H1 (cell line): ENCODE measurements at regions not wholly inside any gene's neighbourhood (a gene's known extent, or its start where the extent isn't known, plus 50 kb on each side); places are given as distances from the start of the nearest gene placed in this dataset.

Source experiments
- CTCF ChIA-PET: fragments of 300-600 bp; sonication (Branson Sonifier 250); formaldehyde crosslinking; loops from one replicate; lab custom pipeline; 2021; ENCODE audit not compliant: partially characterized antibody; lab: Charles Lee
- POLR2A ChIA-PET: fragments of 300-600 bp; sonication (Branson Sonifier 250); formaldehyde crosslinking; loops from one replicate; lab custom pipeline; 2021; ENCODE audit warnings: inconsistent platforms; ENCODE audit not compliant: partially characterized antibody; lab: Charles Lee
- DNase-seq, 2 experiments: peaks; one replicate each; pipeline versions ENCODE4 v3.0.0 to v3.0.0-alpha.2; 2010 to 2022; ENCODE audit warnings: low spot score in 2 of 2, low read depth in 1 of 2, mixed read lengths in 1 of 2
- FAIRE-seq: peaks from 2 replicates; lab custom pipeline; 2011; peaks lifted over from hg19 to GRCh38; lab: Jason Lieb, UNC
- H2AFZ ChIP-seq: 2 replicates; pipeline ENCODE4 v1.8.1; 2012; ENCODE audit warnings: low read length, inconsistent platforms
- H2AK5ac ChIP-seq: 2 replicates; pipeline ENCODE4 v1.6.1; 2013; ENCODE audit warnings: low read depth, low read length
- H2BK120ac ChIP-seq: replicated peaks from 2 replicates; pipeline ENCODE3; 2013; ENCODE audit warnings: low read depth, low read length, inconsistent platforms
- H2BK12ac ChIP-seq: 2 replicates; pipeline ENCODE4 v1.6.1; 2013; ENCODE audit warnings: low read depth, low read length
- H2BK15ac ChIP-seq: 2 replicates; pipeline ENCODE4 v1.6.1; 2013; ENCODE audit warnings: low read length
- H2BK20ac ChIP-seq: 2 replicates; pipeline ENCODE4 v1.6.1; 2013; ENCODE audit warnings: low read length
- H2BK5ac ChIP-seq: 2 replicates; pipeline ENCODE4 v1.6.1; 2013; ENCODE audit warnings: low read depth, low read length
- H3K14ac ChIP-seq: 2 replicates; pipeline ENCODE4 v1.6.1; 2013; ENCODE audit warnings: inconsistent platforms; ENCODE audit not compliant: insufficient read length
- H3K18ac ChIP-seq: 2 replicates; pipeline ENCODE4 v1.6.1; 2013; ENCODE audit warnings: low read length; ENCODE audit errors: extremely low read depth
- H3K23ac ChIP-seq: 2 replicates; pipeline ENCODE4 v1.6.1; 2013; ENCODE audit warnings: inconsistent platforms; ENCODE audit not compliant: insufficient read length
- H3K23me2 ChIP-seq: 2 replicates; pipeline ENCODE4 v1.6.1; 2013; ENCODE audit warnings: low read depth, low read length
- H3K27ac ChIP-seq: 2 replicates; pipeline ENCODE4 v1.6.1; 2011; ENCODE audit warnings: low read depth, low read length, inconsistent platforms
- H3K27me3 ChIP-seq, 4 experiments: replicated peaks in 1 of 4; 1 replicate in 1 of 4; 2 replicates in 3 of 4; pipeline versions ENCODE4 v1.6.1 to v1.8.1; 2011 to 2013; ENCODE audit warnings: low read length in 3 of 4, mild to moderate bottlenecking in 3 of 4, inconsistent platforms in 2 of 4, mixed read lengths in 2 of 4, moderate library complexity in 1 of 4; ENCODE audit not compliant: control insufficient read depth in 3 of 4, insufficient read depth in 3 of 4; ENCODE audit errors: extremely low read depth in 1 of 4
- H3K36me3 ChIP-seq, 4 experiments: 2 replicates each; pipeline versions ENCODE4 v1.6.1 to v1.8.1; 2011 to 2013; ENCODE audit warnings: mild to moderate bottlenecking in 4 of 4, low read length in 3 of 4, moderate library complexity in 2 of 4, control low read depth in 1 of 4, inconsistent platforms in 1 of 4; ENCODE audit not compliant: insufficient read depth in 4 of 4, control insufficient read depth in 2 of 4
- H3K4ac ChIP-seq: replicated peaks from 2 replicates; pipeline ENCODE3; 2013; ENCODE audit warnings: low read length, low read depth, mixed read lengths, inconsistent platforms; ENCODE audit not compliant: insufficient read length
- H3K4me1 ChIP-seq, 4 experiments: replicated peaks in 1 of 4; 1 replicate in 1 of 4; 2 replicates in 3 of 4; pipeline versions ENCODE4 v1.6.1 to v1.8.1; 2011 to 2013; ENCODE audit warnings: low read length in 3 of 4, inconsistent platforms in 2 of 4, mixed read lengths in 1 of 4; ENCODE audit not compliant: insufficient read depth in 4 of 4, control insufficient read depth in 3 of 4
- H3K4me2 ChIP-seq, 2 experiments: 2 replicates each; pipeline versions ENCODE4 v1.6.1 to v1.8.1; 2011 to 2013; ENCODE audit warnings: low read depth in 2 of 2, low read length in 2 of 2, control low read depth in 1 of 2, inconsistent platforms in 1 of 2, mild to moderate bottlenecking in 1 of 2; ENCODE audit not compliant: insufficient read depth in 1 of 2
- H3K4me3 ChIP-seq, 4 experiments: fragments of 200-600, 300-600 bp in 1 of 4; sonication (generic), shearing (Covaris generic), sonication (Bioruptor Twin) in 1 of 4; 2 replicates each; pipeline versions ENCODE4 v1.5.1 to v1.8.1; 2011 to 2016; ENCODE audit warnings: low read length in 4 of 4, low read depth in 3 of 4, control low read depth in 2 of 4, inconsistent platforms in 2 of 4, mild to moderate bottlenecking in 2 of 4, mixed read lengths in 1 of 4, moderate library complexity in 1 of 4; ENCODE audit not compliant: insufficient read depth in 2 of 4; ENCODE audit errors: extremely low read depth in 1 of 4
- H3K56ac ChIP-seq: replicated peaks from 2 replicates; pipeline ENCODE3; 2013; ENCODE audit warnings: low read depth, mild to moderate bottlenecking, mixed read lengths, low read length, inconsistent platforms; ENCODE audit not compliant: insufficient read length
- H3K79me1 ChIP-seq: 2 replicates; pipeline ENCODE4 v1.6.1; 2013; ENCODE audit warnings: low read depth, low read length, control low read depth
- H3K79me2 ChIP-seq, 2 experiments: 2 replicates each; pipeline versions ENCODE4 v1.6.1 to v1.8.1; 2012 to 2013; ENCODE audit warnings: low read length in 2 of 2, mild to moderate bottlenecking in 2 of 2, inconsistent platforms in 1 of 2; ENCODE audit not compliant: insufficient read depth in 2 of 2, control insufficient read depth in 1 of 2
- H3K9ac ChIP-seq, 4 experiments: replicated peaks in 1 of 4; 1 replicate in 1 of 4; 2 replicates in 3 of 4; pipeline versions ENCODE4 v1.6.1 to v1.8.1; 2011 to 2013; ENCODE audit warnings: low read depth in 3 of 4, low read length in 3 of 4, control low read depth in 2 of 4, mild to moderate bottlenecking in 2 of 4, moderate library complexity in 2 of 4, inconsistent platforms in 1 of 4; ENCODE audit errors: extremely low read depth in 1 of 4
- H3K9me3 ChIP-seq, 2 experiments: 2 replicates each; pipeline versions ENCODE4 v1.6.1 to v1.8.1; 2012 to 2013; ENCODE audit warnings: mild to moderate bottlenecking in 2 of 2, moderate library complexity in 2 of 2, control low read depth in 1 of 2, inconsistent platforms in 1 of 2, low read depth in 1 of 2, low read length in 1 of 2, mixed read lengths in 1 of 2; ENCODE audit not compliant: insufficient read depth in 2 of 2
- H4K20me1 ChIP-seq, 2 experiments: replicated peaks in 1 of 2; 2 replicates each; pipeline versions ENCODE3 to v1.8.1; 2011 to 2013; ENCODE audit warnings: inconsistent platforms in 2 of 2, low read length in 2 of 2, mild to moderate bottlenecking in 1 of 2; ENCODE audit not compliant: insufficient read depth in 2 of 2, control insufficient read depth in 1 of 2
- H4K5ac ChIP-seq: 2 replicates; pipeline ENCODE4 v1.6.1; 2013; ENCODE audit warnings: low read length, low read depth, mixed read lengths, inconsistent platforms; ENCODE audit not compliant: insufficient read length
- H4K8ac ChIP-seq: 2 replicates; pipeline ENCODE4 v1.8.0; 2013; ENCODE audit warnings: mild to moderate bottlenecking, moderate library complexity, low read length, inconsistent platforms; ENCODE audit not compliant: insufficient read depth; ENCODE audit errors: extremely low read depth
- H4K91ac ChIP-seq: replicated peaks from 2 replicates; pipeline ENCODE3; 2013; ENCODE audit warnings: low read length, mixed read lengths, inconsistent platforms; ENCODE audit not compliant: insufficient read length
- ASH2L ChIP-seq: fragments of 200-600, 300-600 bp; sonication (generic); IDR thresholded peaks from one replicate; pipeline ENCODE4 v1.7.1; 2017; ENCODE audit warnings: low read length
- ATF2 ChIP-seq: IDR thresholded peaks from 2 replicates; pipeline ENCODE4 v1.6.1; 2012; ENCODE audit warnings: low read length, inconsistent platforms
- BRCA1 ChIP-seq: IDR thresholded peaks from 2 replicates; pipeline ENCODE4 v1.6.1; 2012; ENCODE audit warnings: low read depth, low read length, improper control_type of control experiment
- GABPA ChIP-seq: IDR thresholded peaks from 2 replicates; pipeline ENCODE4 v1.6.1; 2011; ENCODE audit warnings: mild to moderate bottlenecking, low read length, moderate library complexity, borderline replicate concordance; ENCODE audit not compliant: insufficient read depth
- GTF2F1 ChIP-seq: IDR thresholded peaks from 2 replicates; pipeline ENCODE4 v1.6.1; 2012; ENCODE audit warnings: low read depth, low read length, improper control_type of control experiment, borderline replicate concordance
- KDM4A ChIP-seq: IDR thresholded peaks from one replicate; pipeline ENCODE4 v1.7.1; 2012; ENCODE audit warnings: low read depth, mild to moderate bottlenecking, moderate library complexity, low read length, inconsistent platforms; ENCODE audit not compliant: severe bottlenecking
- MAX ChIP-seq: IDR thresholded peaks from 2 replicates; pipeline ENCODE4 v1.6.1; 2012; ENCODE audit warnings: inconsistent platforms
- POU5F1 ChIP-seq: IDR thresholded peaks from 2 replicates; pipeline ENCODE4 v1.6.1; 2011; ENCODE audit warnings: low read depth, mild to moderate bottlenecking, low read length, moderate library complexity
- RFX5 ChIP-seq: IDR thresholded peaks from 2 replicates; pipeline ENCODE4 v1.6.1; 2011; ENCODE audit warnings: low read depth, low read length, improper control_type of control experiment, borderline replicate concordance
- SIRT6 ChIP-seq: IDR thresholded peaks from one replicate; pipeline ENCODE4 v1.7.1; 2012; ENCODE audit warnings: low read length, inconsistent platforms
- SP1 ChIP-seq: IDR thresholded peaks from 2 replicates; pipeline ENCODE4 v1.6.1; 2011; ENCODE audit warnings: low read depth, low read length
- TAF1 ChIP-seq: IDR thresholded peaks from 2 replicates; pipeline ENCODE4 v1.6.1; 2011; ENCODE audit warnings: mild to moderate bottlenecking, low read depth, low read length
- WGBS, 2 experiments: shearing (Covaris generic) in 1 of 2; methylation state at CpG; one replicate each; pipeline versions ENCODE4 v1.1.6 to v1.1.7; 2013 to 2015; ENCODE audit warnings: low lambda C conversion rate in 2 of 2, mixed read lengths in 2 of 2, inconsistent platforms in 1 of 2, low coverage in 1 of 2, missing lambda C conversion rate in 1 of 2; ENCODE audit not compliant: insufficient replicate concordance in 2 of 2, insufficient coverage in 1 of 2, insufficient read length in 1 of 2; ENCODE audit errors: extremely low coverage in 1 of 2, missing lambda C conversion rate in 1 of 2; 5-methylcytosine and 5-hydroxymethylcytosine counted together
- TF ChIP-seq, protein P1 (sequence below): IDR thresholded peaks from 2 replicates; pipeline ENCODE4 v1.6.1; 2011; ENCODE audit warnings: low read length, improper control_type of control experiment

DNA sequence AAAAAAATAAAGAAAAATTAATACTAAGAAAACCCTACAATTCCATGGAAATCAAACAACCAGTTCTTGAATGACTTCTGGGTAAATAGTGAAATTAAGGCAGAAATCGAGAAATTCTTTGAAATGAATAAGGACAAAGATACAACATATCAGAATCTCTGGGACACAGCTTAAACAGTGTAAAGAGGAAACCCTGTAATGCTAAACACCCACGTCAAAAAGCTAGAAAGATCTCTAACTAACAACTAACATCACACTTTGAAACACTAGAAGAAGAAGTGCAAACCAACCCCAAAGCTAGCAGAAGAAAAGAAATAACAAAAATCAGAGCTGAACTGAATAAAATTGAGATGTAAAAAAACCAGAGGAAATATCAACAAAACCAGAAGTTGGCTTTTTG, 114.6 kb upstream of the CD180 start:
- Histone ChIP-seq H3K56ac (no peak overlapping the region), H3K4me2 (no peak overlapping the region), H2BK120ac (no peak overlapping the region), H3K4me3 (no peak overlapping the region), H2BK12ac (no peak overlapping the region), H4K8ac (no peak overlapping the region), H3K79me2 (no peaks in the 10 kb centered on the region), H3K9ac (no peak overlapping the region), H4K91ac (no peak overlapping the region), H3K14ac (no peak overlapping the region), H3K23me2 (no peaks in the 10 kb centered on the region), H3K4me1 (no peaks in the 10 kb centered on the region; a peak in 1 of 7 replicates), H2BK20ac (no peak overlapping the region), H3K18ac (no peak overlapping the region), H3K27me3 (no peaks in the 10 kb centered on the region), H2AK5ac (no peak overlapping the region), H2BK5ac (no peak overlapping the region), H4K5ac (no peak overlapping the region), H3K36me3 (no peaks in the 10 kb centered on the region), H2AFZ (no peak overlapping the region), H3K9me3 (no peaks in the 10 kb centered on the region), H3K23ac (no peak overlapping the region), H4K20me1 (no peaks in the 10 kb centered on the region), H3K27ac (no peak overlapping the region), H2BK15ac (no peak overlapping the region), H3K79me1 (no peaks in the 10 kb centered on the region), H3K4ac (no peak overlapping the region)
- ChIA-PET CTCF (no interaction called here), POLR2A (no interaction called here)
- FAIRE-seq (no peak), DNase-seq (no peak)
- 92% methylated on average over 2 of the region's 2 CpGs; no CpG with 5 or more reads in 1 of the 2 experiments for WGBS, 2 experiments
- TF ChIP-seq BRCA1, result no peak
- TF ChIP-seq, protein P1, sequence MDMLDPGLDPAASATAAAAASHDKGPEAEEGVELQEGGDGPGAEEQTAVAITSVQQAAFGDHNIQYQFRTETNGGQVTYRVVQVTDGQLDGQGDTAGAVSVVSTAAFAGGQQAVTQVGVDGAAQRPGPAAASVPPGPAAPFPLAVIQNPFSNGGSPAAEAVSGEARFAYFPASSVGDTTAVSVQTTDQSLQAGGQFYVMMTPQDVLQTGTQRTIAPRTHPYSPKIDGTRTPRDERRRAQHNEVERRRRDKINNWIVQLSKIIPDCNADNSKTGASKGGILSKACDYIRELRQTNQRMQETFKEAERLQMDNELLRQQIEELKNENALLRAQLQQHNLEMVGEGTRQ, result no peak
- TF ChIP-seq RFX5, result no peak
- no peak for TF ChIP-seq ATF2
- TF ChIP-seq TAF1, result no peak
- TF ChIP-seq KDM4A, result no peak
- no peak for TF ChIP-seq SP1
- no peak for TF ChIP-seq GABPA
- no peak for TF ChIP-seq SIRT6
- no peak for TF ChIP-seq POU5F1
- TF ChIP-seq GTF2F1, result no peak
- TF ChIP-seq MAX, result no peak
- no peak for TF ChIP-seq ASH2L
